ENCODE measurements at regions not wholly inside any gene's neighbourhood (a gene's known extent, or its start where the extent isn't known, plus 50 kb on each side); places are given as distances from the start of the nearest gene placed in this dataset.
"Not testable (repeated sequence)": the region's sequence is repeated elsewhere in the genome, so short reads cannot be mapped to it uniquely, and the experiment has no call there.

- 77 to 89% (median 88%) methylated on average over 2 of the region's 2 CpGs for WGBS, 3 donors
- no peaks in the 10 kb centered on the region for H3K36me3 ChIP-seq (ENCODE audit: insufficient read depth in 1 of 2, low read depth in 1 of 2)
- intact Hi-C loops (cut with DNase I) = no loop called here
Observed at GRCh38 chr7:125425506-125425905, 495.9 kb upstream of the POT1 start.

DNA sequence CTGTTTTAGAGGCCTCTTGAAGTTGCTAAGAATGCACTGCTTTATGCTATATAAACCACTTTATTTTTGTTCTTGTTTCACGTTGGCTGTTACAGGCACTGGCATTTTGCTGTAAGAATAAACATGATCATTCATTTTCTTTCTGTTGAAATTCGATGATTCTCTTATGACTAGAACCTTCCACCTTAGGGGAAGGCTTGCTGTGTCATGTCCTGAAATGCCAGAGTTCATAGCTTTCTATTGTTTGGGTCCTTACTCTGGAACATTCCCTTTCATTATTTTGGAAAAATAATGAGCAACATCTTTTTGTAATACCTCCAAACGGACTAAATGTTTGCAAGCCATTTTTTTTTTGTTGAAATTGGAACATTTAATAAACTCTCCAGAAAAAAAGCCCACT, 495.1 kb upstream of the POT1 start:
- H3K27ac ChIP-seq = no peak overlapping the region
- no peaks in the 10 kb centered on the region for H3K4me1 ChIP-seq
- intact Hi-C loops (cut with DNase I) = no loop called here
- ATAC-seq (no peak), DNase-seq (no peak)
- WGBS, 3 donors = 57 to 67% (median 60%) methylated on average over 3 of the region's 3 CpGs
- H3K36me3 ChIP-seq (ENCODE audit: insufficient read depth in 1 of 2, low read depth in 1 of 2) = no peaks in the 10 kb centered on the region
- TF ChIP-seq CTCF (IDR thresholded peaks at IDR 0.05) = no peak
- no peaks in the 10 kb centered on the region for H3K27me3 ChIP-seq (ENCODE audit: insufficient read depth in 3 of 3, low read length in 2 of 3)
- no peak overlapping the region for H3K4me3 ChIP-seq
- no peaks in the 10 kb centered on the region for H3K9me3 ChIP-seq

More at GRCh38 chr7:125425506-125425905, 495.9 kb upstream of the POT1 start:
- Histone ChIP-seq H3K4me3 (no peak overlapping the region), H3K27me3 (ENCODE audit: insufficient read depth in 3 of 3, low read length in 2 of 3) (no peaks in the 10 kb centered on the region), H3K27ac (no peak overlapping the region), H3K4me1 (no peaks in the 10 kb centered on the region), H3K9me3 (no peaks in the 10 kb centered on the region)
- TF ChIP-seq CTCF (IDR thresholded peaks at IDR 0.05) = no peak
- DNase-seq (no peak), ATAC-seq (no peak)

- Histone ChIP-seq H3K4me3 (no peak overlapping the region), H3K9me3 (no peaks in the 10 kb centered on the region), H3K4me1 (no peaks in the 10 kb centered on the region), H3K27me3 (ENCODE audit: insufficient read depth in 3 of 3, low read length in 2 of 3) (no peaks in the 10 kb centered on the region), H3K36me3 (ENCODE audit: insufficient read depth in 1 of 2, low read depth in 1 of 2) (no peaks in the 10 kb centered on the region), H3K27ac (no peak overlapping the region)
- intact Hi-C loops (cut with DNase I) = no loop called here
- ATAC-seq = no peak
- no peak for DNase-seq
- TF ChIP-seq CTCF (IDR thresholded peaks at IDR 0.05) = no peak
Observed at GRCh38 chr7:125423458-125424155, 494.0 kb upstream of the POT1 start.

- DNase-seq; ATAC-seq; H3K4me3 ChIP-seq; H3K27ac ChIP-seq; H3K27me3 ChIP-seq (ENCODE audit: insufficient read depth in 3 of 3, low read length in 2 of 3); H3K9me3 ChIP-seq; intact Hi-C loops (cut with DNase I); H3K36me3 ChIP-seq (ENCODE audit: insufficient read depth in 1 of 2, low read depth in 1 of 2); H3K4me1 ChIP-seq: not testable (repeated sequence)
- 78 to 85% (median 83%) methylated on average over 3 of the region's 3 CpGs for WGBS, 3 donors
Observed at GRCh38 chr7:125421407-125421806, 491.8 kb upstream of the POT1 start.

DNA sequence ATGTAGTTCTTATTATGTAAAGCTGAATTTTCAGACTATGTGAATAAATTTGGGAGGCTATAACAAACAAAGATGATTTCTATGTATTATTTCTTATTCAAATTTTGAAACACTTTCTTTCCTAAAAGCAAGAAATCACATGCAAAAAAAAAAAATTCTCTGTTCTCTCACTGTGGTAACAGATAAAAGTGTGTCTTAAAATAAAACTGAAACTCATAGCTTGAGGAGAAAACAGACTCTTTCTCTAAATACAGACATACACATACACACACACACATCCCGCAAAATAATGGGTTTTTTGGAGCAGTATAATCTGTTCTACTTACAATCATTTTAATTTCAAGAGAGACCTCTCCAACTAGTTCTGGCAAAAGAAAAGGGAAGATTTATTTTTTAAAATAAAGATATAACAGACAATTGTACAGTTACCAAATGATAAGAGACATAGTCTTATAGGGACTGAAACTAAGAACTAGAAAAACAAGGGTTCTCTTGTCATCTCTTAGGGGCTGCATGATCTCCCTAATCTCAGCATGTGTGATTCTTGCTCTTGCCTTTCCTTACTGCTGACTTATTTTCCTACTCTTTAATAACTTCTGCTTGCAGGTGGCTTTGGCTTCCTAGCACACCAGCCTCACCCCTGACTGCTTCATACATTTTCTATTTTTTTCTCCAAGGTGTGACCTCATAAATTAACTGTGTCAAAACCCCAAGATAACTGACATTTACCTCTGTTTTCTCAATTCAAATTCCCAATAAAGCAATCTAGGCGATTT, 483.5 kb upstream of the POT1 start:
- Histone ChIP-seq H3K27me3 (ENCODE audit: insufficient read depth in 3 of 3, low read length in 2 of 3) (no peaks in the 10 kb centered on the region), H3K9me3 (no peaks in the 10 kb centered on the region), H3K36me3 (ENCODE audit: insufficient read depth in 1 of 2, low read depth in 1 of 2) (no peaks in the 10 kb centered on the region), H3K4me3 (no peak overlapping the region), H3K27ac (no peak overlapping the region), H3K4me1 (no peaks in the 10 kb centered on the region)
- no peak for DNase-seq
- ATAC-seq = no peak
- intact Hi-C loops (cut with DNase I) = no loop called here
- no peak for TF ChIP-seq CTCF (IDR thresholded peaks at IDR 0.05)
- 68 to 72% (median 70%) methylated on average over 2 of the region's 2 CpGs for WGBS, 3 donors
